ENCODE measurements at regions not wholly inside any gene's neighbourhood (a gene's known extent, or its start where the extent isn't known, plus 50 kb on each side); places are given as distances from the start of the nearest gene placed in this dataset.

GRCh38 chr2:75317316-75317715 is 118.0 kb upstream of the TACR1 start:
- in situ Hi-C loops (cut with MboI), result no loop called here

GRCh38 chr2:75315436-75315835 is 116.1 kb upstream of the TACR1 start:
- Histone ChIP-seq H3K27me3 (replicated peaks in 1 of 2; ENCODE audit: control insufficient read depth in 2 of 2, insufficient read depth in 2 of 2, low read length in 1 of 2) (no peaks in the 10 kb centered on the region), H3K4me2 (ENCODE audit: control insufficient read depth, insufficient read depth) (no peak overlapping the region), H3K4me3 (no peak overlapping the region), H4K20me1 (ENCODE audit: control insufficient read depth, insufficient read depth) (no peaks in the 10 kb centered on the region), H2AFZ (ENCODE audit: control insufficient read depth, low read depth, low read length) (no peak overlapping the region), H3K27ac (ENCODE audit: control insufficient read depth, insufficient read depth) (no peak overlapping the region), H3K79me2 (ENCODE audit: control insufficient read depth, insufficient read depth, low read length) (no peaks in the 10 kb centered on the region), H3K4me1 (ENCODE audit: control insufficient read depth, insufficient read depth, low read length) (peaks cover 9% of the 10 kb centered on the region), H3K36me3 (ENCODE audit: control insufficient read depth in 2 of 2, insufficient read depth in 2 of 2, low read length in 1 of 2) (no peaks in the 10 kb centered on the region), H3K9me3 (replicated peaks; ENCODE audit: control insufficient read depth, insufficient read depth, low read length) (no peaks in the 10 kb centered on the region; the same call in 2 of the 3 replicates), H3K9ac (ENCODE audit: control insufficient read depth, insufficient read depth, low read length) (no peak overlapping the region)
- no TSS peak for BruUV-seq (replicated peaks)
- ChIA-PET CTCF (interaction anchor here (0.8 to 6.0 kb wide), 5 partner anchors 10 to 152 kb away, joined by 3 to 45 read pairs (median 3); no protein-coding TSS in a partner anchor), RAD21 (ENCODE audit: unreplicated experiment) (interaction anchor here (1.0 to 2.5 kb wide), 3 partner anchors 10 to 150 kb away, joined by 3 to 8 read pairs (median 3); no protein-coding TSS in a partner anchor), SMC1A (ENCODE audit: uncharacterized antibody, unreplicated experiment) (interaction anchor here (0.8 to 4.6 kb wide), 12 partner anchors 9 to 264 kb away, joined by 3 to 19 read pairs (median 4); partner anchors contain the start of gene TACR1), POLR2A (no interaction called here)
- no peak for TF ChIP-seq DPF2 (IDR thresholded peaks at IDR 0.05)
- TF ChIP-seq BHLHE40 (IDR thresholded peaks at IDR 0.05; ENCODE audit: borderline replicate concordance in 1 of 2, low read depth in 2 of 2, low read length in 1 of 2), result no peak
- no peak for TF ChIP-seq STAT3 (IDR thresholded peaks at IDR 0.05; ENCODE audit: low read depth, low read length)
- TF ChIP-seq MYB (IDR thresholded peaks at IDR 0.05; ENCODE audit: borderline replicate concordance, low read depth, low read length), result no peak
- no peak for TF ChIP-seq ATF7 (IDR thresholded peaks at IDR 0.05; ENCODE audit: low read depth)
- TF ChIP-seq EED (IDR thresholded peaks at IDR 0.05; ENCODE audit: low read depth), result no peak
- TF ChIP-seq, protein P1, sequence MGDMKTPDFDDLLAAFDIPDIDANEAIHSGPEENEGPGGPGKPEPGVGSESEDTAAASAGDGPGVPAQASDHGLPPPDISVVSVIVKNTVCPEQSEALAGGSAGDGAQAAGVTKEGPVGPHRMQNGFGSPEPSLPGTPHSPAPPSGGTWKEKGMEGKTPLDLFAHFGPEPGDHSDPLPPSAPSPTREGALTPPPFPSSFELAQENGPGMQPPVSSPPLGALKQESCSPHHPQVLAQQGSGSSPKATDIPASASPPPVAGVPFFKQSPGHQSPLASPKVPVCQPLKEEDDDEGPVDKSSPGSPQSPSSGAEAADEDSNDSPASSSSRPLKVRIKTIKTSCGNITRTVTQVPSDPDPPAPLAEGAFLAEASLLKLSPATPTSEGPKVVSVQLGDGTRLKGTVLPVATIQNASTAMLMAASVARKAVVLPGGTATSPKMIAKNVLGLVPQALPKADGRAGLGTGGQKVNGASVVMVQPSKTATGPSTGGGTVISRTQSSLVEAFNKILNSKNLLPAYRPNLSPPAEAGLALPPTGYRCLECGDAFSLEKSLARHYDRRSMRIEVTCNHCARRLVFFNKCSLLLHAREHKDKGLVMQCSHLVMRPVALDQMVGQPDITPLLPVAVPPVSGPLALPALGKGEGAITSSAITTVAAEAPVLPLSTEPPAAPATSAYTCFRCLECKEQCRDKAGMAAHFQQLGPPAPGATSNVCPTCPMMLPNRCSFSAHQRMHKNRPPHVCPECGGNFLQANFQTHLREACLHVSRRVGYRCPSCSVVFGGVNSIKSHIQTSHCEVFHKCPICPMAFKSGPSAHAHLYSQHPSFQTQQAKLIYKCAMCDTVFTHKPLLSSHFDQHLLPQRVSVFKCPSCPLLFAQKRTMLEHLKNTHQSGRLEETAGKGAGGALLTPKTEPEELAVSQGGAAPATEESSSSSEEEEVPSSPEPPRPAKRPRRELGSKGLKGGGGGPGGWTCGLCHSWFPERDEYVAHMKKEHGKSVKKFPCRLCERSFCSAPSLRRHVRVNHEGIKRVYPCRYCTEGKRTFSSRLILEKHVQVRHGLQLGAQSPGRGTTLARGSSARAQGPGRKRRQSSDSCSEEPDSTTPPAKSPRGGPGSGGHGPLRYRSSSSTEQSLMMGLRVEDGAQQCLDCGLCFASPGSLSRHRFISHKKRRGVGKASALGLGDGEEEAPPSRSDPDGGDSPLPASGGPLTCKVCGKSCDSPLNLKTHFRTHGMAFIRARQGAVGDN (IDR thresholded peaks at IDR 0.05), result no peak
- TF ChIP-seq MYC (IDR thresholded peaks at IDR 0.05; ENCODE audit: insufficient read depth, insufficient read length, insufficient replicate concordance, low read length, severe bottlenecking), result no peak
- TF ChIP-seq SIN3A (IDR thresholded peaks at IDR 0.05; ENCODE audit: low read depth, low read length), result no peak
- no peak for TF ChIP-seq BCL11A (IDR thresholded peaks at IDR 0.05; ENCODE audit: low read depth, low read length)
- DNase-seq (ENCODE audit: low read depth, low spot score), result no peak
- in situ Hi-C loops (cut with MboI) (no loop called here), intact Hi-C loops (cut with micrococcal nuclease; ENCODE audit: unreplicated experiment) (loop anchor here (10.0 kb wide), 1 partner anchor 119 kb away; no protein-coding TSS in a partner anchor)
- WGBS (ENCODE audit: insufficient coverage, insufficient replicate concordance, low lambda C conversion rate, missing lambda C conversion rate), result 67% methylated on average over 3 of the region's 3 CpGs
- ATAC-seq, result no peak
- no peak for FAIRE-seq

More at GRCh38 chr2:75317316-75317715, 118.0 kb upstream of the TACR1 start:
- WGBS (ENCODE audit: insufficient coverage, insufficient replicate concordance, low lambda C conversion rate, missing lambda C conversion rate), result 43% methylated on average over 2 of the region's 2 CpGs
- H3K9me3 ChIP-seq (replicated peaks; ENCODE audit: control insufficient read depth, insufficient read depth, low read length), result no peaks in the 10 kb centered on the region
- no peaks in the 10 kb centered on the region for H3K27me3 ChIP-seq (replicated peaks in 1 of 2; ENCODE audit: control insufficient read depth in 2 of 2, insufficient read depth in 2 of 2, low read length in 1 of 2)
- no TSS peak for BruUV-seq (replicated peaks)
- no peaks in the 10 kb centered on the region for H4K20me1 ChIP-seq (ENCODE audit: control insufficient read depth, insufficient read depth)
- intact Hi-C loops (cut with micrococcal nuclease; ENCODE audit: unreplicated experiment), result loop anchor here (10.0 kb wide), 1 partner anchor 117 kb away; no protein-coding TSS in a partner anchor
- H3K4me3 ChIP-seq, result no peak overlapping the region
- POLR2A ChIA-PET, result no interaction called here
- no peaks in the 10 kb centered on the region for H3K79me2 ChIP-seq (ENCODE audit: control insufficient read depth, insufficient read depth, low read length)
- CTCF ChIA-PET, result interaction anchor here (1.1 to 2.8 kb wide), 3 partner anchors 74 to 149 kb away, joined by 3 to 13 read pairs (median 4); no protein-coding TSS in a partner anchor
- H3K4me2 ChIP-seq (ENCODE audit: control insufficient read depth, insufficient read depth), result no peak overlapping the region
- no peak for DNase-seq (ENCODE audit: low read depth, low spot score)
- FAIRE-seq, result no peak
- TF ChIP-seq SPI1 (IDR thresholded peaks at IDR 0.05; ENCODE audit: borderline replicate concordance, insufficient read depth, low read depth, low read length) (0 out of 2 replicates have a peak, but pooled peaks have one; percentile 7), RFX5 (IDR thresholded peaks at IDR 0.05; ENCODE audit: low read depth, low read length) (no peak)
- no peak overlapping the region for H3K9ac ChIP-seq (ENCODE audit: control insufficient read depth, insufficient read depth, low read length)
- SMC1A ChIA-PET (ENCODE audit: uncharacterized antibody, unreplicated experiment), result interaction anchor here (0.7 to 1.4 kb wide), 2 partner anchors 18 to 97 kb away, joined by 3 read pairs; no protein-coding TSS in a partner anchor
- no peak overlapping the region for H3K27ac ChIP-seq (ENCODE audit: control insufficient read depth, insufficient read depth)
- no peak overlapping the region for H2AFZ ChIP-seq (ENCODE audit: control insufficient read depth, low read depth, low read length)
- peak; percentile 48; the same call in 1 of the 3 replicates for ATAC-seq
- H3K4me1 ChIP-seq (ENCODE audit: control insufficient read depth, insufficient read depth, low read length), result peaks cover under 1% of the 10 kb centered on the region
- H3K36me3 ChIP-seq (ENCODE audit: control insufficient read depth in 2 of 2, insufficient read depth in 2 of 2, low read length in 1 of 2), result no peaks in the 10 kb centered on the region
- RAD21 ChIA-PET (ENCODE audit: unreplicated experiment), result no interaction called here

All from GM12878 (cell line).